PC-9 (cell line): ENCODE measurements at regions not wholly inside any gene's neighbourhood (a gene's known extent, or its start where the extent isn't known, plus 50 kb on each side); places are given as distances from the start of the nearest gene placed in this dataset.

Experiments used
- EZH2 ChIP-seq: fragments of 200-600 bp; sonication (generic); IDR thresholded peaks from 2 replicates; pipeline ENCODE4 v1.8.0; 2017; ENCODE audit warnings: antibody characterized with exemption, low read depth
- TF ChIP-seq, protein P1 (sequence below): fragments of 200-600 bp; sonication (generic); conservative IDR thresholded peaks from 2 replicates; pipeline ENCODE4 v1.6.1; 2017; ENCODE audit warnings: mixed run types, antibody characterized with exemption, mild to moderate bottlenecking, moderate library complexity

DNA sequence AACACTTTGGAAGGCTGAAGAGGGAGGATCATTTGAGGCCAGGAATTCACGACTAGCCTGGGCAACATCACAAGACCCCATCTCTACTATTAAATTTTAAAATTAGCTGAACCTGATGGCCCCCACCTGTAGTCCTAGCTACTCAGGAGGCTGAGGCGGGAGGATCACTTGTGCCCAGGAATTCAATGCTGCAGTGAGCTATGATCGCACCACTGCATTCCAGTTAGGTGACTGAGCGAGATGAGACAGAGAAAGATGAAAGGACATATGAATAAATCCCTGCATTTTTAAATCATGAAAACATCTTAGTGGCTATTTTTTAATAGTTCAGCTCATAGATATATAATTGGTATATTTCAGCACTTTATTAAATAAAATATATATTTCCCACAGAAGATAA is 93.8 kb downstream of the GPR63 start:
- TF ChIP-seq, protein P1, sequence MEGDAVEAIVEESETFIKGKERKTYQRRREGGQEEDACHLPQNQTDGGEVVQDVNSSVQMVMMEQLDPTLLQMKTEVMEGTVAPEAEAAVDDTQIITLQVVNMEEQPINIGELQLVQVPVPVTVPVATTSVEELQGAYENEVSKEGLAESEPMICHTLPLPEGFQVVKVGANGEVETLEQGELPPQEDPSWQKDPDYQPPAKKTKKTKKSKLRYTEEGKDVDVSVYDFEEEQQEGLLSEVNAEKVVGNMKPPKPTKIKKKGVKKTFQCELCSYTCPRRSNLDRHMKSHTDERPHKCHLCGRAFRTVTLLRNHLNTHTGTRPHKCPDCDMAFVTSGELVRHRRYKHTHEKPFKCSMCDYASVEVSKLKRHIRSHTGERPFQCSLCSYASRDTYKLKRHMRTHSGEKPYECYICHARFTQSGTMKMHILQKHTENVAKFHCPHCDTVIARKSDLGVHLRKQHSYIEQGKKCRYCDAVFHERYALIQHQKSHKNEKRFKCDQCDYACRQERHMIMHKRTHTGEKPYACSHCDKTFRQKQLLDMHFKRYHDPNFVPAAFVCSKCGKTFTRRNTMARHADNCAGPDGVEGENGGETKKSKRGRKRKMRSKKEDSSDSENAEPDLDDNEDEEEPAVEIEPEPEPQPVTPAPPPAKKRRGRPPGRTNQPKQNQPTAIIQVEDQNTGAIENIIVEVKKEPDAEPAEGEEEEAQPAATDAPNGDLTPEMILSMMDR, result no peak
- TF ChIP-seq EZH2, result no peak
